Mesenchymal stem cell (in vitro differentiated cells and primary cell): ENCODE measurements at regions not wholly inside any gene's neighbourhood (a gene's known extent, or its start where the extent isn't known, plus 50 kb on each side); places are given as distances from the start of the nearest gene placed in this dataset.
A peak's percentile ranks its signal among the peaks of the same experiment; 100 is the strongest.

Source experiments
- DNase-seq: peaks from one replicate; pipeline ENCODE4 v3.0.0-alpha.2; 2013
- H2AFZ ChIP-seq: one replicate; pipeline ENCODE4 v1.6.1; 2013; ENCODE audit warnings: low read depth, mild to moderate bottlenecking, control low read depth, inconsistent platforms, low read length, moderate library complexity
- H2AK5ac ChIP-seq: 2 replicates; pipeline ENCODE4 v1.6.1; 2013; ENCODE audit warnings: low read length, moderate library complexity, mild to moderate bottlenecking, inconsistent platforms; ENCODE audit not compliant: severe bottlenecking
- H2BK120ac ChIP-seq: one replicate; pipeline ENCODE4 v1.6.1; 2013; ENCODE audit warnings: low read depth, mild to moderate bottlenecking, inconsistent platforms, low read length, moderate library complexity
- H2BK12ac ChIP-seq, 2 experiments: one replicate each; pipeline ENCODE4 v1.6.1; 2013; ENCODE audit warnings: inconsistent platforms in 2 of 2, low read length in 2 of 2, mild to moderate bottlenecking in 2 of 2, moderate library complexity in 2 of 2, control low read depth in 1 of 2
- H2BK15ac ChIP-seq: one replicate; pipeline ENCODE4 v1.6.1; 2013; ENCODE audit warnings: mild to moderate bottlenecking, low read depth, inconsistent platforms; ENCODE audit not compliant: poor library complexity, severe bottlenecking
- H2BK5ac ChIP-seq: 2 replicates; pipeline ENCODE4 v1.6.1; 2013; ENCODE audit warnings: low read depth, mild to moderate bottlenecking, low read length, control low read depth, inconsistent platforms; ENCODE audit not compliant: poor library complexity, severe bottlenecking
- H3K14ac ChIP-seq, 2 experiments: one replicate each; pipeline ENCODE4 v1.6.1; 2013; ENCODE audit warnings: inconsistent platforms in 2 of 2, low read length in 2 of 2, control low read depth in 1 of 2, mild to moderate bottlenecking in 1 of 2, moderate library complexity in 1 of 2
- H3K18ac ChIP-seq, 2 experiments: one replicate each; pipeline ENCODE4 v1.6.1; 2013; ENCODE audit warnings: inconsistent platforms in 2 of 2, low read length in 2 of 2, control low read depth in 1 of 2, low read depth in 1 of 2, mild to moderate bottlenecking in 1 of 2
- H3K23ac ChIP-seq, 2 experiments: one replicate each; pipeline ENCODE4 v1.6.1; 2013; ENCODE audit warnings: inconsistent platforms in 2 of 2, low read length in 2 of 2, mild to moderate bottlenecking in 2 of 2, moderate library complexity in 2 of 2, control low read depth in 1 of 2
- H3K27ac ChIP-seq: 2 replicates; pipeline ENCODE4 v1.5.1; 2013; ENCODE audit warnings: mild to moderate bottlenecking, moderate library complexity, low read length, control low read depth, inconsistent platforms; ENCODE audit not compliant: poor library complexity, severe bottlenecking
- H3K27me3 ChIP-seq, 2 experiments: 2 replicates each; pipeline versions ENCODE4 v1.6.1 to v1.7.0; 2013; ENCODE audit warnings: low read length in 2 of 2, mild to moderate bottlenecking in 2 of 2, moderate library complexity in 2 of 2, control low read depth in 1 of 2, inconsistent platforms in 1 of 2; ENCODE audit not compliant: control insufficient read depth in 1 of 2, insufficient read depth in 1 of 2
- H3K36me3 ChIP-seq, 2 experiments: 2 replicates each; pipeline versions ENCODE4 v1.6.1 to v1.7.0; 2013; ENCODE audit warnings: low read length in 2 of 2, control low read depth in 1 of 2, inconsistent platforms in 1 of 2, low read depth in 1 of 2, mild to moderate bottlenecking in 1 of 2; ENCODE audit not compliant: insufficient read depth in 2 of 2, control insufficient read depth in 1 of 2
- H3K4ac ChIP-seq, 2 experiments: one replicate each; pipeline ENCODE4 v1.6.1; 2013; ENCODE audit warnings: inconsistent platforms in 2 of 2, low read length in 2 of 2, mild to moderate bottlenecking in 2 of 2, moderate library complexity in 2 of 2, control low read depth in 1 of 2, low read depth in 1 of 2
- H3K4me1 ChIP-seq: 2 replicates; pipeline ENCODE4 v1.6.1; 2013; ENCODE audit warnings: low read depth, low read length, control low read depth; ENCODE audit not compliant: control insufficient read depth, insufficient read depth
- H3K4me2 ChIP-seq: 2 replicates; pipeline ENCODE4 v1.6.1; 2013; ENCODE audit warnings: low read length, mild to moderate bottlenecking, inconsistent platforms; ENCODE audit not compliant: poor library complexity, severe bottlenecking
- H3K4me3 ChIP-seq, 2 experiments: 2 replicates each; pipeline versions ENCODE4 v1.5.1 to v1.7.0; 2013; ENCODE audit warnings: low read length in 2 of 2, mild to moderate bottlenecking in 2 of 2, control low read depth in 1 of 2, low read depth in 1 of 2; ENCODE audit not compliant: insufficient read depth in 1 of 2
- H3K79me1 ChIP-seq: replicated peaks from 2 replicates; pipeline ENCODE4 v1.6.1; 2013; ENCODE audit warnings: mild to moderate bottlenecking, control low read depth, low read length, inconsistent platforms; ENCODE audit not compliant: poor library complexity, severe bottlenecking
- H3K9ac ChIP-seq: 2 replicates; pipeline ENCODE4 v1.7.0; 2013; ENCODE audit warnings: mild to moderate bottlenecking, low read length, moderate library complexity
- H3K9me3 ChIP-seq: 2 replicates; pipeline ENCODE4 v1.7.0; 2013; ENCODE audit warnings: mild to moderate bottlenecking, low read length; ENCODE audit not compliant: control insufficient read depth
- H4K8ac ChIP-seq: one replicate; pipeline ENCODE4 v1.6.1; 2013; ENCODE audit warnings: inconsistent platforms, mild to moderate bottlenecking, low read length, moderate library complexity
- H4K91ac ChIP-seq: one replicate; pipeline ENCODE4 v1.6.1; 2013; ENCODE audit warnings: mild to moderate bottlenecking, low read length, inconsistent platforms
- WGBS: methylation state at CpG from one replicate; pipeline ENCODE4 v1.1.7; 2013; ENCODE audit warnings: mixed read lengths; 5-methylcytosine and 5-hydroxymethylcytosine counted together

- H3K14ac ChIP-seq, result no peak overlapping the region
- H3K9me3 ChIP-seq, result no peaks in the 10 kb centered on the region
- no peak overlapping the region for H2BK12ac ChIP-seq
- no peak overlapping the region for H2BK15ac ChIP-seq
- no peak overlapping the region for H4K8ac ChIP-seq
- H3K4me1 ChIP-seq, result no peaks in the 10 kb centered on the region
- H3K36me3 ChIP-seq, result no peaks in the 10 kb centered on the region
- no peak overlapping the region for H3K18ac ChIP-seq
- H3K4me3 ChIP-seq, result no peak overlapping the region
- no CpG with 5 or more reads among the region's 2 CpGs for WGBS
- no peaks in the 10 kb centered on the region for H3K27me3 ChIP-seq
- DNase-seq, result no peak
- no peak overlapping the region for H3K23ac ChIP-seq
- H2BK120ac ChIP-seq, result no peak overlapping the region
- H3K4me2 ChIP-seq, result no peak overlapping the region
- H3K27ac ChIP-seq, result no peak overlapping the region
- H3K9ac ChIP-seq, result no peak overlapping the region
- H3K79me1 ChIP-seq, result no peaks in the 10 kb centered on the region
- H2BK5ac ChIP-seq, result no peak overlapping the region
- H4K91ac ChIP-seq, result no peak overlapping the region
- H2AK5ac ChIP-seq, result peak overlapping the region; percentile 87
- H2AFZ ChIP-seq, result no peak overlapping the region
- no peak overlapping the region for H3K4ac ChIP-seq
Measured at GRCh38 chr5:57663466-57663865, 180.9 kb upstream of the ACTBL2 start.

DNA sequence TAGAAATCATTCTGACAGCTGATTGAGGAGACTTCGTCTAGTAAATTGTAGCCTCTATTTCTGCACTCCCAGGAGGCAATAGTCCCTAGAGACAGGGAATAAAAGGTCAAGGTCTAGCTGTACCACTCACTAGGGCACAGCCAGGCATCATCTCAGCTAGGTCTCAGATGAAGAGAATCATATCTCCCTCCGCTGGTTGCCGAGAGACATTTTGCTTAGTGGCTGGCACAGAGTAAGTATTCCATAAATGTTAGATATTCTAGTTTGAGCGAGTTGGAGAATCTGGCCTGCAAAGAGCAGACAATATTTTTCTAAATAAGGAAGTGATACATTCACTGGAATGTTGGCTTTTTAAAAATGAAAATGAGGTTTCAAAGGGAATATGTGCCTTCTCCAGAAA is 180.4 kb upstream of the ACTBL2 start:
- Histone ChIP-seq H4K91ac (no peak overlapping the region), H2BK5ac (no peak overlapping the region), H2BK120ac (no peak overlapping the region), H3K36me3 (no peaks in the 10 kb centered on the region), H3K9me3 (no peaks in the 10 kb centered on the region), H3K23ac (no peak overlapping the region), H3K9ac (peak overlapping the region; percentile 42), H3K27me3 (no peaks in the 10 kb centered on the region), H3K27ac (no peak overlapping the region), H3K4me3 (no peak overlapping the region), H2AK5ac (no peak overlapping the region), H3K14ac (no peak overlapping the region), H2BK12ac (no peak overlapping the region), H3K79me1 (no peaks in the 10 kb centered on the region), H3K4me2 (no peak overlapping the region), H3K18ac (no peak overlapping the region), H2BK15ac (no peak overlapping the region), H3K4me1 (no peaks in the 10 kb centered on the region), H4K8ac (no peak overlapping the region), H2AFZ (no peak overlapping the region), H3K4ac (no peak overlapping the region)
- DNase-seq, result no peak
- WGBS, result 95% methylated on average over 4 of the region's 4 CpGs

DNA sequence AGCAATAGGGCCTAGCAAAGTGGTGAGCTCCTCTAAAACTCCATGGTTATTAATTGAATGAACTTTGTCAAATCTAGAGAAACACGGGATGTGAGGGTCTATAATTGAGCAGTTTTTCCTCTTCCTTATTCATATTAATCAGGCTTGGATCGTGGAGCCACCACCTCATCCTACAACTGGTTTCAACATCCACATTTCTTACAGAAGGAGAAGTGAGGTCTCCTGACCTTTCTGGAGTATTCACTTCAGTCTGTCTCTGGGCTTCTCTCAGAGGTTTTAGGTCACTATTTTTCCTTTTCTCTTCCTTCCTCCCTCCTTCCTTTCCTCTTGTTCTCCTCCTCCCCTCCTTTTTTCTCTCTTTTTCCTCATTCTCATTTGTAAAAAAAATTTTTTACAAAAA is 177.3 kb upstream of the ACTBL2 start:
- DNase-seq, result no peak
- no peak overlapping the region for H3K4ac ChIP-seq
- H4K91ac ChIP-seq, result no peak overlapping the region
- 87% methylated on average over 2 of the region's 2 CpGs for WGBS
- H3K27me3 ChIP-seq, result no peaks in the 10 kb centered on the region
- no peaks in the 10 kb centered on the region for H3K9me3 ChIP-seq
- no peaks in the 10 kb centered on the region for H3K36me3 ChIP-seq
- H3K14ac ChIP-seq, result no peak overlapping the region
- H3K27ac ChIP-seq, result no peak overlapping the region
- H3K4me3 ChIP-seq, result no peak overlapping the region
- no peak overlapping the region for H2AK5ac ChIP-seq
- no peak overlapping the region for H2BK15ac ChIP-seq
- H2BK5ac ChIP-seq, result no peak overlapping the region
- H3K4me2 ChIP-seq, result no peak overlapping the region
- H2AFZ ChIP-seq, result no peak overlapping the region
- no peak overlapping the region for H3K23ac ChIP-seq
- no peaks in the 10 kb centered on the region for H3K4me1 ChIP-seq
- H2BK120ac ChIP-seq, result no peak overlapping the region
- no peak overlapping the region for H4K8ac ChIP-seq
- no peak overlapping the region for H2BK12ac ChIP-seq
- no peak overlapping the region for H3K18ac ChIP-seq
- no peaks in the 10 kb centered on the region for H3K79me1 ChIP-seq
- no peak overlapping the region for H3K9ac ChIP-seq

- H3K4me1 ChIP-seq, result no peaks in the 10 kb centered on the region
- no peaks in the 10 kb centered on the region for H3K36me3 ChIP-seq
- no peak overlapping the region for H3K4ac ChIP-seq
- no peaks in the 10 kb centered on the region for H3K27me3 ChIP-seq
- no peak overlapping the region for H3K14ac ChIP-seq
- no peaks in the 10 kb centered on the region for H3K9me3 ChIP-seq
- H2BK120ac ChIP-seq, result no peak overlapping the region
- no peak overlapping the region for H3K4me2 ChIP-seq
- H2BK15ac ChIP-seq, result no peak overlapping the region
- H3K4me3 ChIP-seq, result no peak overlapping the region
- no peak overlapping the region for H4K8ac ChIP-seq
- no peak for DNase-seq
- H3K23ac ChIP-seq, result no peak overlapping the region
- no peak overlapping the region for H2AK5ac ChIP-seq
- H3K18ac ChIP-seq, result no peak overlapping the region
- H2BK12ac ChIP-seq, result no peak overlapping the region
- no peaks in the 10 kb centered on the region for H3K79me1 ChIP-seq
- whole genome bisulfite sequencing, result 91% methylated on average over 1 of the region's 1 CpG
- no peak overlapping the region for H2BK5ac ChIP-seq
- H3K27ac ChIP-seq, result no peak overlapping the region
- H3K9ac ChIP-seq, result no peak overlapping the region
- H2AFZ ChIP-seq, result no peak overlapping the region
- no peak overlapping the region for H4K91ac ChIP-seq
Measured at GRCh38 chr5:57658018-57658417, 175.4 kb upstream of the ACTBL2 start.
